Liver (tissue), 3 donors: ENCODE measurements at regions not wholly inside any gene's neighbourhood (a gene's known extent, or its start where the extent isn't known, plus 50 kb on each side); places are given as distances from the start of the nearest gene placed in this dataset.

Source experiments
- EGR1 ChIP-seq, 2 donors: IDR thresholded peaks; 2 replicates each; pipeline ENCODE4 v1.6.1; 2016 to 2018; ENCODE audit warnings: antibody characterized with exemption in 2 of 2, low read depth in 2 of 2
- FOXA1 ChIP-seq: IDR thresholded peaks from 2 replicates; pipeline ENCODE4 v1.6.1; 2016; ENCODE audit warnings: antibody characterized with exemption
- JUND ChIP-seq, 2 donors: IDR thresholded peaks; 2 replicates each; pipeline ENCODE4 v1.6.1; 2016; ENCODE audit warnings: antibody characterized with exemption in 2 of 2
- NR2F2 ChIP-seq: IDR thresholded peaks from 2 replicates; pipeline ENCODE4 v1.6.1; 2016; ENCODE audit warnings: antibody characterized with exemption
- RAD21 ChIP-seq, 2 donors: IDR thresholded peaks; 2 replicates each; pipeline ENCODE4 v1.6.1; 2016; ENCODE audit warnings: antibody characterized with exemption in 2 of 2, mild to moderate bottlenecking in 2 of 2
- REST ChIP-seq: IDR thresholded peaks from 2 replicates; pipeline ENCODE4 v1.6.1; 2016; ENCODE audit warnings: antibody characterized with exemption, mild to moderate bottlenecking
- RXRA ChIP-seq, 2 donors: IDR thresholded peaks; 2 replicates each; pipeline ENCODE4 v1.6.1; 2017 to 2018; ENCODE audit warnings: antibody characterized with exemption in 2 of 2, mild to moderate bottlenecking in 1 of 2
- SP1 ChIP-seq: IDR thresholded peaks from 2 replicates; pipeline ENCODE4 v1.6.1; 2018; ENCODE audit warnings: antibody characterized with exemption, mild to moderate bottlenecking
- TAF1 ChIP-seq: conservative IDR thresholded peaks from 2 replicates; pipeline ENCODE4 v1.6.1; 2016; ENCODE audit warnings: antibody characterized with exemption, mild to moderate bottlenecking
- ZBTB33 ChIP-seq: IDR thresholded peaks from 2 replicates; pipeline ENCODE4 v1.6.1; 2016; ENCODE audit warnings: antibody characterized with exemption
- TF ChIP-seq, protein P1 (sequence below): fragments of 150-350 bp; IDR thresholded peaks from 2 replicates; pipeline ENCODE4 v1.5.1; 2017; ENCODE audit warnings: improper control_type of control experiment, low read depth, low read length; ENCODE audit not compliant: missing input control
- TF ChIP-seq, protein P2 (sequence below): IDR thresholded peaks from 2 replicates; pipeline ENCODE4 v1.6.1; 2016; ENCODE audit warnings: antibody characterized with exemption
- TF ChIP-seq, protein P3 (sequence below): IDR thresholded peaks from 2 replicates; pipeline ENCODE4 v1.6.1; 2016; ENCODE audit warnings: antibody characterized with exemption
- donor health status: healthy.
- donor health status: healthy.

DNA sequence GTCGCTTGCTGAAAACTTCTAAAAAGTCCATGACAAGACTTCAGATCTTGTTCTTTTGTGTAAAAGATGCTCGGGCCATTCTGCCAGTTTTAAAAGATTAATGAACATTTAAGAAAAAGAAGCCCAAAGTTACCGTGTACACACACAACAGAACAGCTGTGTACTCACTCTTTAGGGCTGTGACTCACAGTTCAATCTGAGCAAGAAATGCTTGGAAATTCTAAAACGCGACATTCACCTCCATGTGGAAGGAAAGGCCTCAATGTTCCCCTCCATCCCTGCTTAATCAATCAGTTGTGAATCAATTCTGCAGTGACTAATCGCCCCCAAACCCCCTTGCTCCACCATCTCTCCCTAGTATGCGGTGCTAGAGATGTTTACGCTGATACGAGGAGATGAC, 609.9 kb upstream of the SALL1 start:
- TF ChIP-seq, protein P1, sequence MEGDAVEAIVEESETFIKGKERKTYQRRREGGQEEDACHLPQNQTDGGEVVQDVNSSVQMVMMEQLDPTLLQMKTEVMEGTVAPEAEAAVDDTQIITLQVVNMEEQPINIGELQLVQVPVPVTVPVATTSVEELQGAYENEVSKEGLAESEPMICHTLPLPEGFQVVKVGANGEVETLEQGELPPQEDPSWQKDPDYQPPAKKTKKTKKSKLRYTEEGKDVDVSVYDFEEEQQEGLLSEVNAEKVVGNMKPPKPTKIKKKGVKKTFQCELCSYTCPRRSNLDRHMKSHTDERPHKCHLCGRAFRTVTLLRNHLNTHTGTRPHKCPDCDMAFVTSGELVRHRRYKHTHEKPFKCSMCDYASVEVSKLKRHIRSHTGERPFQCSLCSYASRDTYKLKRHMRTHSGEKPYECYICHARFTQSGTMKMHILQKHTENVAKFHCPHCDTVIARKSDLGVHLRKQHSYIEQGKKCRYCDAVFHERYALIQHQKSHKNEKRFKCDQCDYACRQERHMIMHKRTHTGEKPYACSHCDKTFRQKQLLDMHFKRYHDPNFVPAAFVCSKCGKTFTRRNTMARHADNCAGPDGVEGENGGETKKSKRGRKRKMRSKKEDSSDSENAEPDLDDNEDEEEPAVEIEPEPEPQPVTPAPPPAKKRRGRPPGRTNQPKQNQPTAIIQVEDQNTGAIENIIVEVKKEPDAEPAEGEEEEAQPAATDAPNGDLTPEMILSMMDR: no peak
- no peak for TF ChIP-seq RXRA (IDR thresholded peaks at IDR 0.05)
- TF ChIP-seq ZBTB33: no peak
- no peak for TF ChIP-seq NR2F2
- TF ChIP-seq, protein P2, sequence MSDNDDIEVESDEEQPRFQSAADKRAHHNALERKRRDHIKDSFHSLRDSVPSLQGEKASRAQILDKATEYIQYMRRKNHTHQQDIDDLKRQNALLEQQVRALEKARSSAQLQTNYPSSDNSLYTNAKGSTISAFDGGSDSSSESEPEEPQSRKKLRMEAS: no peak
- no peak for TF ChIP-seq REST
- no peak for TF ChIP-seq EGR1 (IDR thresholded peaks at IDR 0.05; ENCODE audit: low read depth in 2 of 2)
- no peak for TF ChIP-seq SP1
- no peak for TF ChIP-seq FOXA1
- TF ChIP-seq TAF1: no peak
- TF ChIP-seq, protein P3, sequence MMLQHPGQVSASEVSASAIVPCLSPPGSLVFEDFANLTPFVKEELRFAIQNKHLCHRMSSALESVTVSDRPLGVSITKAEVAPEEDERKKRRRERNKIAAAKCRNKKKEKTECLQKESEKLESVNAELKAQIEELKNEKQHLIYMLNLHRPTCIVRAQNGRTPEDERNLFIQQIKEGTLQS: no peak
- TF ChIP-seq RAD21 (IDR thresholded peaks at IDR 0.05): no peak
- no peak for TF ChIP-seq JUND (IDR thresholded peaks at IDR 0.05)
